ENCODE measurements at regions not wholly inside any gene's neighbourhood (a gene's known extent, or its start where the extent isn't known, plus 50 kb on each side); places are given as distances from the start of the nearest gene placed in this dataset.

DNA sequence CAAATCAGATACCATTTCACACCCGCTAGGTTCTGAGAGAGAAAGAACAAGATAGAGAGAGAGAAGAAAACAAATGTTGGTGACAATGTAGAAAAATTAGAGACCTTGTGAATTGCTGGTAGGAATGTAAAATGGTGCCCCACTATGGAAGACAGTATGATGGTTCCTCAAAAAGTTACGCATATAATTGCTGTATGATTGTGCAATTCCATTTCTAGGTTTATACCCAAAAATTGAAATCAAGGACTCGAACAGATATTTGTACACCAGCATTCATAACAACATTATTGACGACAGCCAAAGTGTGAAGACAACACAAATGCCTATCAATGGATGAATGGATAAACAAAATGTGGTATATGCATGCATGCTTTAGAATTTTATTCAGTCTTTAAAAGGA, 74.5 kb upstream of the MAP3K1 start:
- TF ChIP-seq EP300 (conservative IDR thresholded peaks at IDR 0.05; ENCODE audit: poor library complexity, severe bottlenecking), result no peak
- TF ChIP-seq POLR2AphosphoS5 (IDR thresholded peaks at IDR 0.05), result no peak
- TF ChIP-seq, protein P1, sequence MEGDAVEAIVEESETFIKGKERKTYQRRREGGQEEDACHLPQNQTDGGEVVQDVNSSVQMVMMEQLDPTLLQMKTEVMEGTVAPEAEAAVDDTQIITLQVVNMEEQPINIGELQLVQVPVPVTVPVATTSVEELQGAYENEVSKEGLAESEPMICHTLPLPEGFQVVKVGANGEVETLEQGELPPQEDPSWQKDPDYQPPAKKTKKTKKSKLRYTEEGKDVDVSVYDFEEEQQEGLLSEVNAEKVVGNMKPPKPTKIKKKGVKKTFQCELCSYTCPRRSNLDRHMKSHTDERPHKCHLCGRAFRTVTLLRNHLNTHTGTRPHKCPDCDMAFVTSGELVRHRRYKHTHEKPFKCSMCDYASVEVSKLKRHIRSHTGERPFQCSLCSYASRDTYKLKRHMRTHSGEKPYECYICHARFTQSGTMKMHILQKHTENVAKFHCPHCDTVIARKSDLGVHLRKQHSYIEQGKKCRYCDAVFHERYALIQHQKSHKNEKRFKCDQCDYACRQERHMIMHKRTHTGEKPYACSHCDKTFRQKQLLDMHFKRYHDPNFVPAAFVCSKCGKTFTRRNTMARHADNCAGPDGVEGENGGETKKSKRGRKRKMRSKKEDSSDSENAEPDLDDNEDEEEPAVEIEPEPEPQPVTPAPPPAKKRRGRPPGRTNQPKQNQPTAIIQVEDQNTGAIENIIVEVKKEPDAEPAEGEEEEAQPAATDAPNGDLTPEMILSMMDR (IDR thresholded peaks at IDR 0.05; ENCODE audit: poor library complexity, severe bottlenecking), result no peak
- TF ChIP-seq EZH2 (IDR thresholded peaks at IDR 0.05; ENCODE audit: borderline replicate concordance, insufficient read depth, low read length, poor library complexity, severe bottlenecking), result no peak
- no peak for TF ChIP-seq TAF1 (IDR thresholded peaks at IDR 0.05; ENCODE audit: low read depth)
